RKO (cell line): ENCODE measurements at regions not wholly inside any gene's neighbourhood (a gene's known extent, or its start where the extent isn't known, plus 50 kb on each side); places are given as distances from the start of the nearest gene placed in this dataset.
"Not testable (repeated sequence)": the region's sequence is repeated elsewhere in the genome, so short reads cannot be mapped to it uniquely, and the experiment has no call there.

ENCODE experiments used
- DNase-seq: peaks from one replicate; pipeline ENCODE4 v3.0.0-alpha.2; 2016; ENCODE audit warnings: low spot score

GRCh38 chr4:28391877-28392276 lies 1531.2 kb downstream of the STIM2 start:
- no peak for DNase-seq

DNA sequence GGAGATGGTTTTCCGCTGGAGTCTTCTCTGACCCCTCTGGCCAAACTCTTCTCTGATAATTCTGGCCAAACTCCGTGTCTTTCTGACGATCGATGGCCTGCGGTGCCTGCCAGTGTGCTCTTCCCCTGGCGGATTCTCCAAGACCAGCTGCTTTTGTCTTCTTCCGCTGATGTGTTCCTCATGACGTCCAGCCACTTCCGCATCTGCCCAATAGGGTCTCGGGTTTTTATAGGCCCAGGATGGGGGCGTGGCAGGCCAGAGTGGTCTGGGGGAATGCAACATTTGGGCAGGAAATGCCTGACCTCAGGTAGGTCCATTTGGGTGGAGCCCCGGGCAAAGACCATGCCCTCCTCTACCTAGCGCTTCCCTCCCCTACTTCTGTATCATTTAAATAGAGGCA lies 1542.1 kb downstream of the STIM2 start:
- DNase-seq: no peak

GRCh38 chr4:28421221-28421620 lies 1560.6 kb downstream of the STIM2 start:
- DNase-seq: no peak

GRCh38 chr4:28426251-28426650 lies 1565.6 kb downstream of the STIM2 start:
- no peak for DNase-seq

GRCh38 chr4:28427306-28428085 lies 1566.9 kb downstream of the STIM2 start:
- DNase-seq: no peak

DNA sequence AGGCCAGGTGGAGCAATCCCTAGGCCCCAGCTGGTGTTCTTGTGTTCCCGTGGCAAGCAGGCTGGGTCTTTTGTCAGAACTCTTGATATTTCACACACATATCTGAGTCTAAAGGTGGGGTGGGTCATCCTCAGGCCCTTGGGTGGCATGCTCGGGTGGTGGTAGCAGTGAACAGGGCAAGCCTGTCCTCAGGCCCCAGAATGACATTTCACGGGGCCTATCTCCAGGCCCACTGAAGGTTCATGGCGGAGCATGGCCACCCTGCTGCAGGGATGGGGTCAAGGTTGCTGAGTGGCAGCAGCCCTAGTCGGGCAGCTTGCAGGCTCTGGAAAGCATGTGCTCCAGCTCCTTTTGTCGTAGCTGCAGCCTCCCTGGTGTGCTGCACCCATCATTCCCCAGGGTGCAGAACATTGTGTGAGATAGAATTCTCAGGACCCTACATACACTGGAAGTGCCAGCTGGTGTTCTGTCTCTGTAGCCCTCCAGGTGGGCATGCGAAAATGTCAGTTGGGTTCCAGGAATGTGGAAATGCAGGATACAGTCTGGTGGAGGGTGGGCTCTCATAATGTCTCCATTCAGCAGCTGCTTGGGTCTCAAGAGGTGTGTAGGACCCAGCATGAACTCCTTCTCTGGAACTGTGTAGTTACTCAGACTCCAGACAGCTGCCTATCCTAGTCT lies 1571.8 kb downstream of the STIM2 start:
- no peak for DNase-seq

DNA sequence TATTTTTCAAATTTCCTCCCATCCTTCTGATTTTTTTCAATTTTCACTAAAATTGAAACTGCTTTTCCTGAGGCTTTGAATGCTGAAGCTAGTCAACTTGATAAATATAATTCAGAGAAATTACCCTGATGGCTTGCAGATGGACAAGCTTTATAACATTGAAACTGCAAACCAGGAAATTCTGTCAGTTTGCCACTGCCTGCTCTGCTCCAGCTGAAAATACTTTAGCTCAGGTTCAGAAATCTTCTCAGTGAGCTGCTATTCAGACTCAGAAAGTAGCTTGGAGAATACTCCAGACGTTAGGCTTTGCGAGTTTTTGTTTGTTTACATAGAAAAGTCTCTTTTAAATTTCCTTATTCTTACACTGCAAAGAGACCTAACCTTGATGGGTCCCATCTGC lies 1574.7 kb downstream of the STIM2 start:
- DNase-seq: no peak

DNA sequence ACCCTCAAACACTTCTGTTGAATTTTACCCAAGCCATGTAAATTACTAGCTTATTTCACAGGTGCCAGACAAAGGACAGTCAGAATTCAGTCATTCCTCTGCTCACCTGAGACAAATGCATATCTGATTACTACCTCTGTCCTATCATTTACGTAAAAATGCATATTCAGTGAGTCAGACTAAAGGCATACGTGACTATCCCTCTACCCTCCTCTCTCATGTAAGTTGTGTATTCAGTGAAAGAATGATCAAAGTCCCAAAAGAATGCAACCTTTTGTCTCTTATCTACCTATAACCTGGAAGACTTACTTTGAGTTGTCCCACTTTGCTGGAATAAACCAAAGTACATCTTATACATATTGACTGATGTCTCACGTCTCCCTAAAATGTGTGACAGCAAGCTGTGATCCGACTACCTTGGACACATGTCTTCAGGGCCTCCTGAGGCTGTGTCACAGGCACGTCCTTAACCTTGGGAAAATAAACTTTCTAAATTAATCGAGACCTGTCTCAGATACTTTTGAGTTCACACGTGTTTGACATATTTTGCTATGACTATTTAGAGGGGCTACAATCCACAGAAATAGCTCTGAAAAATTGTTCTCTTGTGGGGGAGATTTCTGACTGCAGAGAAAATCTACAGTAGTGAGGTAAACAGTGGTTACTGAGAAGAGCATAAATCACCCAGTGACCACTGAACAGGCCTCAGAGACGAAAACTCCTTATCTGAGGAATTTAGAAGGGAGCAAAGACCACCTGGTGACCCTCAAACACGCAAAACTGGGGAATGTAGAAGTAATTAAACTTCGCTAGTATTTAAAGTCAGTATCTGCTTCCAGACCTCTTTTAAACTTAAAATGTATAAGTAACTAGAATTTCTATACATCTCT lies 1575.8 kb downstream of the STIM2 start:
- no peak for DNase-seq

DNA sequence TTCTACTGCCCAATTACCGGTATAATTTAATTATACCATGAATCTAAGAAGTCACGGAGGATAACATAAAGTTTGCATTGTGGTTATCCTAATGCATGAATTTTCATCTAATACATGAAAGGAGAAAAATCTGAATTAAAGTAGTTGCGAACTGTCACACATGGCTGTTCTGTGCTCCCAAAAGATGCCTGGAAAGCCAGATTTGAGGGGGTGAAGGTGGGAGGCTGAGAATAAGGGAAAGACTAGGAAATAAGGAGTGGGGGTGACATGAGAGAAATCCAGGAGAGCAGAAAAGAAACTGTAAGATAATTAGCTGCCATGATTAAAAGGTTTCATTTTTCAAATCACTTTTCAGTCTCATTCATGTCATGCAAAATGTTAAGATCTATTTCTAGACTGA lies 1582.7 kb downstream of the STIM2 start:
- DNase-seq: no peak

GRCh38 chr4:28443801-28444412 lies 1583.3 kb downstream of the STIM2 start:
- no peak for DNase-seq

GRCh38 chr4:28444886-28445496 lies 1584.3 kb downstream of the STIM2 start:
- DNase-seq: no peak

GRCh38 chr4:28449085-28449484 lies 1588.4 kb downstream of the STIM2 start:
- DNase-seq: no peak

GRCh38 chr4:28451346-28451745 lies 1590.7 kb downstream of the STIM2 start:
- DNase-seq: no peak

- DNase-seq: no peak
These were observed 1602.4 kb downstream of the STIM2 start for GRCh38 chr4:28462766-28463700.

DNA sequence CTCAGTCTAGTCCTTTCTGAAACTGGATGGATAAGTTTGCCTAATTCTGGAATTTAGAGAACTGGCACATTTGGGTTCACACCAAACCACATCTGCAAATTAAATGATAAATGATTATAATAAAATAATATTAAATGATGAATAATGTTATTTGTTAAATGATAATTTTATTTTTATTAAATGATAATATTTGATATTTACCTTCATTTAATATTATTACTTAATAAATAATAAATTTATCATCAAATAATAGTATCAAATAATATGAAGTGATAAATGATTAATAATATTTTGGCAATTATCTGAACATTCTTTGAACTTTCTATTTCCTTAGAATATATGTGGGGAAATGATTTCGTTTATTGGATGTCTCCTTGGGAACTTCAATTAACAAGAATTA lies 1604.2 kb downstream of the STIM2 start:
- no peak for DNase-seq

- DNase-seq: not testable (repeated sequence)
These were observed 1606.2 kb downstream of the STIM2 start for GRCh38 chr4:28466886-28467285.

DNA sequence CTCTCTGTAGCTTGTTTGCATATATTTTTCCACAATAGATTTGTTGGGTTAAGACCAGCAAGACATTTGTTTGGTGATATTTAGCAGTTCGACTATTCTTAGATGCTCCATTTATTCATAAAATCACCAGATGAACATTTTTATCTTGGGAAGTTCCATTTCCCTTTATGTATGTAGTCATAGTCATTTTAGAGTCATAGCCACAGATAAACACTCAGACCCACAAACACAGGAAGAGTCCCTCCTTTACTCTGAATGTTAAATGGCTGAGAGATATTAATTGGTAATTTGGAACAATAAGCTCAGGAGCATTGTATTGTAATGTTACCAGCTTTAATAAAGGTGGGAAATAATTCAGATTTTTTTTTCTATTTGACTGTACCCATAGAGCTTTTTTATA lies 1608.7 kb downstream of the STIM2 start:
- DNase-seq: no peak

- no peak for DNase-seq
These were observed 1609.2 kb downstream of the STIM2 start for GRCh38 chr4:28469886-28470285.

DNA sequence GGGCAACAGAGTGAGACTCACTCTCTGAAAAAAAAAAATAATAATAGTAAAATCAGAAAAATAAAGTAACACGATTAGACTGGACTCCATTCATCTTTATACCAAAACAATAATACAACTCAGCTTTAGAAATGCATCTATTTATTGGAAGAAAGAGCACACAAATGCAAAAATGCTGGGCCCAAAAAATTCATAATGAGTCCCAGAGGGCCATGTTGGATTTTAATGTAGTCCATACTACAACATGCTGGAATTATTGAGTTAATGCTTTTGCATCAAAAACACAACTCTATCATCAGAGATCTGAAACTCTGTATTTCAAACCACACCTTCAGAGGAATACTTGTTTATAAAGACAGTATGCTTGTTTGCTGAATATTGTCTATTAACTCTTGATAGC lies 1614.7 kb downstream of the STIM2 start:
- DNase-seq: no peak

GRCh38 chr4:28479666-28480065 lies 1619.0 kb downstream of the STIM2 start:
- DNase-seq: no peak

GRCh38 chr4:28481565-28481964 lies 1620.9 kb downstream of the STIM2 start:
- no peak for DNase-seq
